HEK293 (cell line): ENCODE measurements at regions not wholly inside any gene's neighbourhood (a gene's known extent, or its start where the extent isn't known, plus 50 kb on each side); places are given as distances from the start of the nearest gene placed in this dataset.

ENCODE experiments used
- CTCF ChIP-seq: fragments of 450-650 bp; formaldehyde crosslinking; IDR thresholded peaks from 2 replicates; pipeline ENCODE4 v1.5.1; 2016; ENCODE audit warnings: missing biosample characterization, missing genetic modification characterization
- MZF1 ChIP-seq: fragments of 450-650 bp; formaldehyde crosslinking; IDR thresholded peaks from 2 replicates; pipeline ENCODE4 v1.5.1; 2017; ENCODE audit warnings: missing biosample characterization, missing genetic modification characterization, borderline replicate concordance
- SP2 ChIP-seq: fragments of 450-650 bp; formaldehyde crosslinking; IDR thresholded peaks from 2 replicates; pipeline ENCODE4 v1.5.1; 2016; ENCODE audit warnings: missing biosample characterization, missing genetic modification characterization
- TCF7L2 ChIP-seq: IDR thresholded peaks from 2 replicates; pipeline ENCODE4 v1.6.1; 2011; ENCODE audit warnings: low read depth, mild to moderate bottlenecking, inconsistent platforms, low read length, moderate library complexity, borderline replicate concordance
- WT1 ChIP-seq: fragments of 450-650 bp; formaldehyde crosslinking; IDR thresholded peaks from 2 replicates; pipeline ENCODE4 v1.5.1; 2016; ENCODE audit warnings: missing biosample characterization, missing genetic modification characterization
- ZNF146 ChIP-seq: fragments of 450-650 bp; formaldehyde crosslinking; IDR thresholded peaks from 2 replicates; pipeline ENCODE4 v1.5.1; 2016; ENCODE audit warnings: missing biosample characterization, missing genetic modification characterization
- ZNF311 ChIP-seq: fragments of 450-650 bp; formaldehyde crosslinking; IDR thresholded peaks from 2 replicates; pipeline ENCODE4 v1.5.1; 2017; ENCODE audit warnings: missing biosample characterization, missing genetic modification characterization, borderline replicate concordance
- ZNF501 ChIP-seq: fragments of 450-650 bp; formaldehyde crosslinking; IDR thresholded peaks from 2 replicates; pipeline ENCODE4 v1.5.1; 2016; ENCODE audit warnings: missing biosample characterization, missing genetic modification characterization
- ZNF549 ChIP-seq: fragments of 450-650 bp; IDR thresholded peaks from 2 replicates; pipeline ENCODE4 v1.5.1; 2018; ENCODE audit warnings: missing biosample characterization, missing genetic modification characterization, mild to moderate bottlenecking, inconsistent platforms, moderate library complexity
- ZNF654 ChIP-seq: fragments of 450-650 bp; formaldehyde crosslinking; IDR thresholded peaks from 2 replicates; pipeline ENCODE4 v1.5.1; 2016; ENCODE audit warnings: low read depth, missing biosample characterization, missing genetic modification characterization

- no peak for TF ChIP-seq CTCF (tag by site-specific recombination)
- TF ChIP-seq SP2 (tag by site-specific recombination) = no peak
- no peak for TF ChIP-seq ZNF549 (tag by site-specific recombination)
- no peak for TF ChIP-seq MZF1
- TF ChIP-seq WT1 (tag by site-specific recombination) = peak; percentile 98
- TF ChIP-seq TCF7L2 = no peak
- no peak for TF ChIP-seq ZNF311 (tag by site-specific recombination)
- no peak for TF ChIP-seq ZNF501 (tag by site-specific recombination)
- TF ChIP-seq ZNF146 = no peak
- TF ChIP-seq ZNF654 (tag by site-specific recombination) = no peak
Measured at GRCh38 chr4:71110499-71110898, 117.0 kb downstream of the DCK start.
